ENCODE measurements at regions not wholly inside any gene's neighbourhood (a gene's known extent, or its start where the extent isn't known, plus 50 kb on each side); places are given as distances from the start of the nearest gene placed in this dataset.
A peak's percentile ranks its signal among the peaks of the same experiment; 100 is the strongest.

DNA sequence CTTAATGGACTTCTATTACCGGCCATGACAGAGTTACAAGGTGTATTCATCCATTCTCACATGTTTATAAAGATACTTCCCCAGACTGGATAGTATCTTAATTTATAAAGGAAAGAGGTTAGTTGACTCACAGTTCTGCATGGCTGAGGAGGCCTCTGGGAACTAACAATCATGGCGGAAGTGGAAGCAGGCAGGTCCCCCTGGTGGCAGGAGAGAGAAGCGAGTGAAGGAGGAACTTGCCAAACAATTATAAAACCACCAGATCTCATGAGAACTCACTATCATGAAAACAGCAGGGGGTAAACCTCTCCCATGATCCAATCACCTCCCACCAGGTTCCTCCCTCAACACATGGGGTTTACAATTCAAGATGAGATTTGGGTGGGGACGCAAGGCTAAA, 170.0 kb upstream of the PDGFD start (continued):
- TF ChIP-seq, protein P1, sequence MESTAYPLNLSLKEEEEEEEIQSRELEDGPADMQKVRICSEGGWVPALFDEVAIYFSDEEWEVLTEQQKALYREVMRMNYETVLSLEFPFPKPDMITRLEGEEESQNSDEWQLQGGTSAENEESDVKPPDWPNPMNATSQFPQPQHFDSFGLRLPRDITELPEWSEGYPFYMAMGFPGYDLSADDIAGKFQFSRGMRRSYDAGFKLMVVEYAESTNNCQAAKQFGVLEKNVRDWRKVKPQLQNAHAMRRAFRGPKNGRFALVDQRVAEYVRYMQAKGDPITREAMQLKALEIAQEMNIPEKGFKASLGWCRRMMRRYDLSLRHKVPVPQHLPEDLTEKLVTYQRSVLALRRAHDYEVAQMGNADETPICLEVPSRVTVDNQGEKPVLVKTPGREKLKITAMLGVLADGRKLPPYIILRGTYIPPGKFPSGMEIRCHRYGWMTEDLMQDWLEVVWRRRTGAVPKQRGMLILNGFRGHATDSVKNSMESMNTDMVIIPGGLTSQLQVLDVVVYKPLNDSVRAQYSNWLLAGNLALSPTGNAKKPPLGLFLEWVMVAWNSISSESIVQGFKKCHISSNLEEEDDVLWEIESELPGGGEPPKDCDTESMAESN (CRISPR knock-in tag; conservative IDR thresholded peaks at IDR 0.05) = no peak
- no peak for TF ChIP-seq MTA3 (CRISPR knock-in tag; IDR thresholded peaks at IDR 0.05)
- TF ChIP-seq ETV5 (CRISPR knock-in tag; IDR thresholded peaks at IDR 0.05; ENCODE audit: borderline replicate concordance) = no peak
- TF ChIP-seq MED13 (CRISPR knock-in tag; IDR thresholded peaks at IDR 0.05) = no peak

DNA sequence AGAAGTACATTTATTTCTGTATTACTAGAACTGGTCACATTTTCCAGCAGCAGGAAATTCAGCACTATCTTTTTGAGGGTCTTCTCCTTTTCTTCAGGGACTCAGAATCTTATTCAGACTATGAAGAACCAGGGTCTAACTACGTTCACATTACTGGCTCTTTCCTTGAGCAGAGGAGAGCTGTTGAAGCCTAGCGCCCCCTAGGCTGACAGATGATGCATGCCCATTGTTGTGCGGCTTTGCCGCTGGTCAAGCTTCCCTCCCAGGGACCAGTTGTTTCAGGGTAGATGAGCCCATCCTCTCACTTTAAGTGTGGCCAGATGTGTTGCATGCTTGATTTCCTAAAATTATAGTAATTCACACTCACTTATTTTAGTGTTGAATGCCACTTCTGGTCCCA, 168.2 kb upstream of the PDGFD start:
- Histone ChIP-seq H3K4me3 (replicated peaks in 1 of 3; ENCODE audit: insufficient read depth in 1 of 3, low read depth in 2 of 3, low read length in 3 of 3) (no peak overlapping the region), H3K4me2 (ENCODE audit: low read depth, low read length) (no peak overlapping the region), H3K79me2 (ENCODE audit: insufficient read depth, low read length) (no peaks in the 10 kb centered on the region), H3K27ac (ENCODE audit: extremely low read length, insufficient read depth, low read length) (no peak overlapping the region), H3K9ac (ENCODE audit: insufficient read depth, low read depth, low read length) (no peak overlapping the region), H3K9me3 (ENCODE audit: low read length) (no peaks in the 10 kb centered on the region), H3K27me3 (ENCODE audit: control insufficient read depth in 1 of 2, insufficient read depth in 2 of 2, low read length in 2 of 2) (no peaks in the 10 kb centered on the region), H2AFZ (ENCODE audit: low read length) (no peak overlapping the region), H3K36me3 (replicated peaks in 1 of 2; ENCODE audit: control insufficient read depth in 1 of 2, insufficient read depth in 2 of 2, low read length in 2 of 2) (no peaks in the 10 kb centered on the region), H4K20me1 (ENCODE audit: insufficient read depth, low read length) (no peaks in the 10 kb centered on the region), H3K4me1 (ENCODE audit: insufficient read depth, low read length) (no peaks in the 10 kb centered on the region)
- DNase-seq (ENCODE audit: low spot score) (peak; percentile 5), FAIRE-seq (no peak), ATAC-seq (peak; percentile 67)
- 5% methylated on average over 4 of the region's 4 CpGs for WGBS (ENCODE audit: low lambda C conversion rate)
- intact Hi-C loops (cut with micrococcal nuclease; ENCODE audit: unreplicated experiment) = no loop called here
- no TSS peak for BruUV-seq (replicated peaks)
- TF ChIP-seq NR3C1 (CRISPR knock-in tag; IDR thresholded peaks at IDR 0.05) (no peak), WIZ (CRISPR knock-in tag; IDR thresholded peaks at IDR 0.05) (no peak), KLF6 (CRISPR knock-in tag; IDR thresholded peaks at IDR 0.05) (no peak), ZNF678 (CRISPR knock-in tag; IDR thresholded peaks at IDR 0.05) (no peak), RORA (CRISPR knock-in tag; IDR thresholded peaks at IDR 0.05) (no peak), STAG1 (CRISPR knock-in tag; IDR thresholded peaks at IDR 0.05) (peak; percentile 28; the same call in 1 of the 2 replicates), PHF5A (CRISPR knock-in tag; IDR thresholded peaks at IDR 0.05; ENCODE audit: low read depth, unreplicated experiment) (no peak), REXO4 (CRISPR knock-in tag; IDR thresholded peaks at IDR 0.05; ENCODE audit: borderline replicate concordance) (no peak), KAT2B (IDR thresholded peaks at IDR 0.05; ENCODE audit: borderline replicate concordance, low read depth, low read length) (no peak), ZNF577 (CRISPR knock-in tag; IDR thresholded peaks at IDR 0.05; ENCODE audit: borderline replicate concordance, low read depth) (no peak), YEATS4 (CRISPR knock-in tag; IDR thresholded peaks at IDR 0.05; ENCODE audit: borderline replicate concordance) (no peak), RXRB (CRISPR knock-in tag; IDR thresholded peaks at IDR 0.05; ENCODE audit: borderline replicate concordance) (no peak), ZNF121 (CRISPR knock-in tag; IDR thresholded peaks at IDR 0.05) (no peak)
- TF ChIP-seq, protein P2, sequence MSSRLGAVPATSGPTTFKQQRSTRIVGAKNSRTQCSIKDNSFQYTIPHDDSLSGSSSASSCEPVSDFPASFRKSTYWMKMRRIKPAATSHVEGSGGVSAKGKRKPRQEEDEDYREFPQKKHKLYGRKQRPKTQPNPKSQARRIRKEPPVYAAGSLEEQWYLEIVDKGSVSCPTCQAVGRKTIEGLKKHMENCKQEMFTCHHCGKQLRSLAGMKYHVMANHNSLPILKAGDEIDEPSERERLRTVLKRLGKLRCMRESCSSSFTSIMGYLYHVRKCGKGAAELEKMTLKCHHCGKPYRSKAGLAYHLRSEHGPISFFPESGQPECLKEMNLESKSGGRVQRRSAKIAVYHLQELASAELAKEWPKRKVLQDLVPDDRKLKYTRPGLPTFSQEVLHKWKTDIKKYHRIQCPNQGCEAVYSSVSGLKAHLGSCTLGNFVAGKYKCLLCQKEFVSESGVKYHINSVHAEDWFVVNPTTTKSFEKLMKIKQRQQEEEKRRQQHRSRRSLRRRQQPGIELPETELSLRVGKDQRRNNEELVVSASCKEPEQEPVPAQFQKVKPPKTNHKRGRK (CRISPR knock-in tag; IDR thresholded peaks at IDR 0.05) = no peak
- TF ChIP-seq, protein P3, sequence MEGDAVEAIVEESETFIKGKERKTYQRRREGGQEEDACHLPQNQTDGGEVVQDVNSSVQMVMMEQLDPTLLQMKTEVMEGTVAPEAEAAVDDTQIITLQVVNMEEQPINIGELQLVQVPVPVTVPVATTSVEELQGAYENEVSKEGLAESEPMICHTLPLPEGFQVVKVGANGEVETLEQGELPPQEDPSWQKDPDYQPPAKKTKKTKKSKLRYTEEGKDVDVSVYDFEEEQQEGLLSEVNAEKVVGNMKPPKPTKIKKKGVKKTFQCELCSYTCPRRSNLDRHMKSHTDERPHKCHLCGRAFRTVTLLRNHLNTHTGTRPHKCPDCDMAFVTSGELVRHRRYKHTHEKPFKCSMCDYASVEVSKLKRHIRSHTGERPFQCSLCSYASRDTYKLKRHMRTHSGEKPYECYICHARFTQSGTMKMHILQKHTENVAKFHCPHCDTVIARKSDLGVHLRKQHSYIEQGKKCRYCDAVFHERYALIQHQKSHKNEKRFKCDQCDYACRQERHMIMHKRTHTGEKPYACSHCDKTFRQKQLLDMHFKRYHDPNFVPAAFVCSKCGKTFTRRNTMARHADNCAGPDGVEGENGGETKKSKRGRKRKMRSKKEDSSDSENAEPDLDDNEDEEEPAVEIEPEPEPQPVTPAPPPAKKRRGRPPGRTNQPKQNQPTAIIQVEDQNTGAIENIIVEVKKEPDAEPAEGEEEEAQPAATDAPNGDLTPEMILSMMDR (CRISPR knock-in tag; IDR thresholded peaks at IDR 0.05) = peak; percentile 40
- TF ChIP-seq, protein P4, sequence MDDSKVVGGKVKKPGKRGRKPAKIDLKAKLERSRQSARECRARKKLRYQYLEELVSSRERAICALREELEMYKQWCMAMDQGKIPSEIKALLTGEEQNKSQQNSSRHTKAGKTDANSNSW (CRISPR knock-in tag; IDR thresholded peaks at IDR 0.05; ENCODE audit: borderline replicate concordance) = no peak
- CTCF ChIA-PET (ENCODE audit: low intra/inter-chr PET ratio, low total read pairs) = no interaction called here
- in situ Hi-C loops (cut with HindIII; ENCODE audit: extremely low pct_ligation_motif_present, low pct_unique_long_range_greater_than_20kb) = no loop called here
- POLR2A ChIA-PET = no interaction called here
